ENCODE measurements at regions not wholly inside any gene's neighbourhood (a gene's known extent, or its start where the extent isn't known, plus 50 kb on each side); places are given as distances from the start of the nearest gene placed in this dataset.

- H3K4me3 ChIP-seq (ENCODE audit: control insufficient read depth in 2 of 3, extremely low read depth in 1 of 3, insufficient read depth in 2 of 3, low read depth in 1 of 3, low read length in 3 of 3), result no peak overlapping the region
- no peak overlapping the region for H2AFZ ChIP-seq (ENCODE audit: control insufficient read depth, low read length)
- DNase-seq (ENCODE audit: low read depth, low spot score) (no peak), FAIRE-seq (no peak)
- dilution Hi-C loops (cut with MboI; ENCODE audit: extremely low pct_ligation_motif_present, low sequenced_read_pairs), result no loop called here
- H3K4me2 ChIP-seq (ENCODE audit: control insufficient read depth, extremely low read depth, insufficient read depth, low read depth, low read length), result no peak overlapping the region
- no peak overlapping the region for H3K9ac ChIP-seq (ENCODE audit: control insufficient read depth, extremely low read depth, insufficient read depth, low read length)
- H3K27ac ChIP-seq (ENCODE audit: control insufficient read depth, insufficient read depth, low read length), result no peak overlapping the region
- H4K20me1 ChIP-seq (ENCODE audit: control insufficient read depth, extremely low read depth, insufficient read depth, low read length), result peaks cover 9% of the 10 kb centered on the region
- no peaks in the 10 kb centered on the region for H3K27me3 ChIP-seq (ENCODE audit: control insufficient read depth, extremely low read depth, insufficient read depth, low read length)
- TF ChIP-seq EZH2 (IDR thresholded peaks at IDR 0.05; ENCODE audit: low read length), result no peak
- TF ChIP-seq, protein P1, sequence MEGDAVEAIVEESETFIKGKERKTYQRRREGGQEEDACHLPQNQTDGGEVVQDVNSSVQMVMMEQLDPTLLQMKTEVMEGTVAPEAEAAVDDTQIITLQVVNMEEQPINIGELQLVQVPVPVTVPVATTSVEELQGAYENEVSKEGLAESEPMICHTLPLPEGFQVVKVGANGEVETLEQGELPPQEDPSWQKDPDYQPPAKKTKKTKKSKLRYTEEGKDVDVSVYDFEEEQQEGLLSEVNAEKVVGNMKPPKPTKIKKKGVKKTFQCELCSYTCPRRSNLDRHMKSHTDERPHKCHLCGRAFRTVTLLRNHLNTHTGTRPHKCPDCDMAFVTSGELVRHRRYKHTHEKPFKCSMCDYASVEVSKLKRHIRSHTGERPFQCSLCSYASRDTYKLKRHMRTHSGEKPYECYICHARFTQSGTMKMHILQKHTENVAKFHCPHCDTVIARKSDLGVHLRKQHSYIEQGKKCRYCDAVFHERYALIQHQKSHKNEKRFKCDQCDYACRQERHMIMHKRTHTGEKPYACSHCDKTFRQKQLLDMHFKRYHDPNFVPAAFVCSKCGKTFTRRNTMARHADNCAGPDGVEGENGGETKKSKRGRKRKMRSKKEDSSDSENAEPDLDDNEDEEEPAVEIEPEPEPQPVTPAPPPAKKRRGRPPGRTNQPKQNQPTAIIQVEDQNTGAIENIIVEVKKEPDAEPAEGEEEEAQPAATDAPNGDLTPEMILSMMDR (optimal IDR thresholded peaks at IDR 0.05 in 1 of 3, IDR thresholded peaks at IDR 0.05 in 1 of 3, conservative IDR thresholded peaks at IDR 0.05 in 1 of 3; ENCODE audit: extremely low read depth in 1 of 3, insufficient read depth in 2 of 3, low read length in 3 of 3), result no peak
- no peaks in the 10 kb centered on the region for H3K9me1 ChIP-seq (ENCODE audit: control insufficient read depth, extremely low read depth, insufficient read depth, low read length)
- H3K79me2 ChIP-seq (ENCODE audit: control insufficient read depth, insufficient read depth, low read length), result no peaks in the 10 kb centered on the region
- H3K9me3 ChIP-seq (ENCODE audit: control insufficient read depth, low read depth, low read length), result no peaks in the 10 kb centered on the region
- no peaks in the 10 kb centered on the region for H3K36me3 ChIP-seq (ENCODE audit: control insufficient read depth in 2 of 2, extremely low read depth in 1 of 2, insufficient read depth in 2 of 2, low read length in 2 of 2)
- no peaks in the 10 kb centered on the region for H3K4me1 ChIP-seq (ENCODE audit: control insufficient read depth, extremely low read depth, insufficient read depth, low read length)
Observed at GRCh38 chr16:85274501-85274900, 162.2 kb upstream of the CIBAR2 start.

GRCh38 chr16:85274924-85275323 is 162.7 kb upstream of the CIBAR2 start:
- Histone ChIP-seq H3K9ac (ENCODE audit: control insufficient read depth, extremely low read depth, insufficient read depth, low read length) (no peak overlapping the region), H3K4me3 (ENCODE audit: control insufficient read depth in 2 of 3, extremely low read depth in 1 of 3, insufficient read depth in 2 of 3, low read depth in 1 of 3, low read length in 3 of 3) (no peak overlapping the region), H3K9me3 (ENCODE audit: control insufficient read depth, low read depth, low read length) (no peaks in the 10 kb centered on the region), H3K4me2 (ENCODE audit: control insufficient read depth, extremely low read depth, insufficient read depth, low read depth, low read length) (no peak overlapping the region), H3K9me1 (ENCODE audit: control insufficient read depth, extremely low read depth, insufficient read depth, low read length) (no peaks in the 10 kb centered on the region), H3K27me3 (ENCODE audit: control insufficient read depth, extremely low read depth, insufficient read depth, low read length) (no peaks in the 10 kb centered on the region), H2AFZ (ENCODE audit: control insufficient read depth, low read length) (no peak overlapping the region), H4K20me1 (ENCODE audit: control insufficient read depth, extremely low read depth, insufficient read depth, low read length) (peaks cover 9% of the 10 kb centered on the region), H3K4me1 (ENCODE audit: control insufficient read depth, extremely low read depth, insufficient read depth, low read length) (no peaks in the 10 kb centered on the region), H3K36me3 (ENCODE audit: control insufficient read depth in 2 of 2, extremely low read depth in 1 of 2, insufficient read depth in 2 of 2, low read length in 2 of 2) (no peaks in the 10 kb centered on the region), H3K27ac (ENCODE audit: control insufficient read depth, insufficient read depth, low read length) (no peak overlapping the region), H3K79me2 (ENCODE audit: control insufficient read depth, insufficient read depth, low read length) (no peaks in the 10 kb centered on the region)
- FAIRE-seq, result no peak
- dilution Hi-C loops (cut with MboI; ENCODE audit: extremely low pct_ligation_motif_present, low sequenced_read_pairs), result no loop called here
- TF ChIP-seq, protein P1 (optimal IDR thresholded peaks at IDR 0.05 in 1 of 3, IDR thresholded peaks at IDR 0.05 in 1 of 3, conservative IDR thresholded peaks at IDR 0.05 in 1 of 3; ENCODE audit: extremely low read depth in 1 of 3, insufficient read depth in 2 of 3, low read length in 3 of 3), result no peak
- TF ChIP-seq EZH2 (IDR thresholded peaks at IDR 0.05; ENCODE audit: low read length), result no peak
- no peak for DNase-seq (ENCODE audit: low read depth, low spot score)
